ENCODE measurements at regions not wholly inside any gene's neighbourhood (a gene's known extent, or its start where the extent isn't known, plus 50 kb on each side); places are given as distances from the start of the nearest gene placed in this dataset.

- Histone ChIP-seq H3K27me3 (ENCODE audit: control insufficient read depth, low read length) (no peaks in the 10 kb centered on the region), H3K9me3 (ENCODE audit: control insufficient read depth, insufficient read depth, low read length) (no peaks in the 10 kb centered on the region), H4K20me1 (ENCODE audit: control insufficient read depth, insufficient read depth, low read depth, low read length) (no peaks in the 10 kb centered on the region), H3F3A (ENCODE audit: control insufficient read depth, insufficient read depth) (no peaks in the 10 kb centered on the region), H3K79me2 (ENCODE audit: control insufficient read depth, low read length) (no peaks in the 10 kb centered on the region), H3K9me2 (replicated peaks; ENCODE audit: control insufficient read depth, low read length) (no peaks in the 10 kb centered on the region), H3K27ac (ENCODE audit: low read depth, low read length) (no peak overlapping the region), H3K36me3 (ENCODE audit: control insufficient read depth, low read length) (no peaks in the 10 kb centered on the region), H3K4me1 (ENCODE audit: control insufficient read depth, low read length) (no peaks in the 10 kb centered on the region), H3K4me2 (ENCODE audit: low read length) (no peak overlapping the region), H3K4me3 (ENCODE audit: low read length) (no peak overlapping the region)
- no peak for TF ChIP-seq CTCF (IDR thresholded peaks at IDR 0.05; ENCODE audit: low read depth, low read length, poor library complexity, severe bottlenecking)
- no peak for TF ChIP-seq EZH2phosphoT487 (IDR thresholded peaks at IDR 0.05; ENCODE audit: borderline replicate concordance, low read length)
Observed at GRCh38 chr1:172959571-172959970, 91.2 kb downstream of the TNFSF18 start.

GRCh38 chr1:172960019-172960418, 90.7 kb downstream of the TNFSF18 start:
- no peak overlapping the region for H3K4me2 ChIP-seq (ENCODE audit: low read length)
- no peaks in the 10 kb centered on the region for H3F3A ChIP-seq (ENCODE audit: control insufficient read depth, insufficient read depth)
- no peaks in the 10 kb centered on the region for H4K20me1 ChIP-seq (ENCODE audit: control insufficient read depth, insufficient read depth, low read depth, low read length)
- H3K9me2 ChIP-seq (replicated peaks; ENCODE audit: control insufficient read depth, low read length), result no peaks in the 10 kb centered on the region
- no peaks in the 10 kb centered on the region for H3K9me3 ChIP-seq (ENCODE audit: control insufficient read depth, insufficient read depth, low read length)
- no peaks in the 10 kb centered on the region for H3K27me3 ChIP-seq (ENCODE audit: control insufficient read depth, low read length)
- H3K27ac ChIP-seq (ENCODE audit: low read depth, low read length), result no peak overlapping the region
- H3K4me3 ChIP-seq (ENCODE audit: low read length), result no peak overlapping the region
- H3K79me2 ChIP-seq (ENCODE audit: control insufficient read depth, low read length), result no peaks in the 10 kb centered on the region
- no peaks in the 10 kb centered on the region for H3K4me1 ChIP-seq (ENCODE audit: control insufficient read depth, low read length)
- no peaks in the 10 kb centered on the region for H3K36me3 ChIP-seq (ENCODE audit: control insufficient read depth, low read length)
- no peak for TF ChIP-seq EZH2phosphoT487 (IDR thresholded peaks at IDR 0.05; ENCODE audit: borderline replicate concordance, low read length)
- TF ChIP-seq CTCF (IDR thresholded peaks at IDR 0.05; ENCODE audit: low read depth, low read length, poor library complexity, severe bottlenecking), result no peak

- TF ChIP-seq EZH2phosphoT487 (IDR thresholded peaks at IDR 0.05; ENCODE audit: borderline replicate concordance, low read length), result no peak
- no peak for TF ChIP-seq CTCF (IDR thresholded peaks at IDR 0.05; ENCODE audit: low read depth, low read length, poor library complexity, severe bottlenecking)
- no peak overlapping the region for H3K4me3 ChIP-seq (ENCODE audit: low read length)
- H3K9me3 ChIP-seq (ENCODE audit: control insufficient read depth, insufficient read depth, low read length), result no peaks in the 10 kb centered on the region
- no peaks in the 10 kb centered on the region for H3K79me2 ChIP-seq (ENCODE audit: control insufficient read depth, low read length)
- H3K27me3 ChIP-seq (ENCODE audit: control insufficient read depth, low read length), result no peaks in the 10 kb centered on the region
- no peaks in the 10 kb centered on the region for H3K4me1 ChIP-seq (ENCODE audit: control insufficient read depth, low read length)
- H4K20me1 ChIP-seq (ENCODE audit: control insufficient read depth, insufficient read depth, low read depth, low read length), result no peaks in the 10 kb centered on the region
- H3K27ac ChIP-seq (ENCODE audit: low read depth, low read length), result no peak overlapping the region
- H3F3A ChIP-seq (ENCODE audit: control insufficient read depth, insufficient read depth), result no peaks in the 10 kb centered on the region
- no peak overlapping the region for H3K4me2 ChIP-seq (ENCODE audit: low read length)
- H3K9me2 ChIP-seq (replicated peaks; ENCODE audit: control insufficient read depth, low read length), result no peaks in the 10 kb centered on the region
- H3K36me3 ChIP-seq (ENCODE audit: control insufficient read depth, low read length), result no peaks in the 10 kb centered on the region
Observed at GRCh38 chr1:172960454-172961208, 90.1 kb downstream of the TNFSF18 start.
